ENCODE measurements at regions not wholly inside any gene's neighbourhood (a gene's known extent, or its start where the extent isn't known, plus 50 kb on each side); places are given as distances from the start of the nearest gene placed in this dataset.

- Histone ChIP-seq H3K4me3 (ENCODE audit: low read length) (no peak overlapping the region), H3K36me3 (ENCODE audit: low read depth, low read length) (no peaks in the 10 kb centered on the region), H4K20me1 (ENCODE audit: low read length) (no peaks in the 10 kb centered on the region), H3F3A (ENCODE audit: low read length, unreplicated experiment) (no peaks in the 10 kb centered on the region), H2AFZ (ENCODE audit: low read length) (no peak overlapping the region), H3K27me3 (ENCODE audit: low read length) (no peaks in the 10 kb centered on the region), H3K79me2 (ENCODE audit: low read length) (no peaks in the 10 kb centered on the region), H3K4me1 (ENCODE audit: insufficient read depth, low read length) (peaks cover 14% of the 10 kb centered on the region), H3K27ac (ENCODE audit: low read length) (no peak overlapping the region), H3K9me2 (replicated peaks; ENCODE audit: low read length) (no peaks in the 10 kb centered on the region), H3K4me2 (ENCODE audit: low read length) (no peak overlapping the region), H3K9ac (ENCODE audit: low read length) (no peak overlapping the region), H3K9me3 (ENCODE audit: low read length) (no peaks in the 10 kb centered on the region)
- no TSS peak for BruUV-seq (replicated peaks)
- DNase-seq (no peak), ATAC-seq (no peak)
- no peak for TF ChIP-seq EZH2phosphoT487 (IDR thresholded peaks at IDR 0.05; ENCODE audit: borderline replicate concordance, low read length)
- TF ChIP-seq, protein P1, sequence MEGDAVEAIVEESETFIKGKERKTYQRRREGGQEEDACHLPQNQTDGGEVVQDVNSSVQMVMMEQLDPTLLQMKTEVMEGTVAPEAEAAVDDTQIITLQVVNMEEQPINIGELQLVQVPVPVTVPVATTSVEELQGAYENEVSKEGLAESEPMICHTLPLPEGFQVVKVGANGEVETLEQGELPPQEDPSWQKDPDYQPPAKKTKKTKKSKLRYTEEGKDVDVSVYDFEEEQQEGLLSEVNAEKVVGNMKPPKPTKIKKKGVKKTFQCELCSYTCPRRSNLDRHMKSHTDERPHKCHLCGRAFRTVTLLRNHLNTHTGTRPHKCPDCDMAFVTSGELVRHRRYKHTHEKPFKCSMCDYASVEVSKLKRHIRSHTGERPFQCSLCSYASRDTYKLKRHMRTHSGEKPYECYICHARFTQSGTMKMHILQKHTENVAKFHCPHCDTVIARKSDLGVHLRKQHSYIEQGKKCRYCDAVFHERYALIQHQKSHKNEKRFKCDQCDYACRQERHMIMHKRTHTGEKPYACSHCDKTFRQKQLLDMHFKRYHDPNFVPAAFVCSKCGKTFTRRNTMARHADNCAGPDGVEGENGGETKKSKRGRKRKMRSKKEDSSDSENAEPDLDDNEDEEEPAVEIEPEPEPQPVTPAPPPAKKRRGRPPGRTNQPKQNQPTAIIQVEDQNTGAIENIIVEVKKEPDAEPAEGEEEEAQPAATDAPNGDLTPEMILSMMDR (conservative IDR thresholded peaks at IDR 0.05; ENCODE audit: low read depth, low read length) = no peak
- no peak for TF ChIP-seq EZH2 (IDR thresholded peaks at IDR 0.05; ENCODE audit: low read length, unreplicated experiment)
- ChIA-PET POLR2A (ENCODE audit: unreplicated experiment) (no interaction called here), CTCF (no interaction called here)
- intact Hi-C loops (cut with micrococcal nuclease) = no loop called here
These were observed 88.0 kb upstream of the RASGRF1 start for GRCh38 chr15:79178594-79178993.

DNA sequence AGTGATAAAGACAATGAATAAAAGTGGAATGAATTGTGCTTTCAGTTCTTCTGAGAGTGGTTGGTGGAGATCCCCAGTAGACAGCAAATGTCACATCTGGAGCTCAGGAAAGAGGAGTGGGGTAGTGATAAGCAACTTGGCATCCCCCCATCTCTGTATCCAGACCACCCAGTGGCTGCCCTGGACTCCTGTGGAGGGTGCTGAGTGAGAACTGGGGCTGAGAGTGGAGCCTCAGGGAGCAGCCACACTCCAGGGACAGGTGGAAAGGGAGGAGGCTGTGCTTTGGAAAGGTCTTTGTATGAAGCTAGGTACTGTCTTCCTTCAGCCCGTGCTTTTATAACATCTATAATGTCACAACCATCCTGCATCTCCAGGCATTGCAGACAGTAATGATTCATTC is 85.6 kb upstream of the RASGRF1 start:
- CTCF ChIA-PET = no interaction called here
- Histone ChIP-seq H4K20me1 (ENCODE audit: low read length) (no peaks in the 10 kb centered on the region), H3K9ac (ENCODE audit: low read length) (no peak overlapping the region), H3K27me3 (ENCODE audit: low read length) (no peaks in the 10 kb centered on the region), H3K4me2 (ENCODE audit: low read length) (no peak overlapping the region), H3K4me3 (ENCODE audit: low read length) (no peak overlapping the region), H3K79me2 (ENCODE audit: low read length) (no peaks in the 10 kb centered on the region), H3K4me1 (ENCODE audit: insufficient read depth, low read length) (peaks cover 14% of the 10 kb centered on the region), H3K36me3 (ENCODE audit: low read depth, low read length) (no peaks in the 10 kb centered on the region), H3F3A (ENCODE audit: low read length, unreplicated experiment) (no peaks in the 10 kb centered on the region), H3K9me2 (replicated peaks; ENCODE audit: low read length) (no peaks in the 10 kb centered on the region), H3K27ac (ENCODE audit: low read length) (no peak overlapping the region), H3K9me3 (ENCODE audit: low read length) (no peaks in the 10 kb centered on the region), H2AFZ (ENCODE audit: low read length) (no peak overlapping the region)
- no peak for TF ChIP-seq EZH2 (IDR thresholded peaks at IDR 0.05; ENCODE audit: low read length, unreplicated experiment)
- TF ChIP-seq EZH2phosphoT487 (IDR thresholded peaks at IDR 0.05; ENCODE audit: borderline replicate concordance, low read length) = no peak
- TF ChIP-seq, protein P1 (conservative IDR thresholded peaks at IDR 0.05; ENCODE audit: low read depth, low read length) = no peak
- ATAC-seq = no peak
- no TSS peak for BruUV-seq (replicated peaks)
- intact Hi-C loops (cut with micrococcal nuclease) = no loop called here
- POLR2A ChIA-PET (ENCODE audit: unreplicated experiment) = no interaction called here
- no peak for DNase-seq

DNA sequence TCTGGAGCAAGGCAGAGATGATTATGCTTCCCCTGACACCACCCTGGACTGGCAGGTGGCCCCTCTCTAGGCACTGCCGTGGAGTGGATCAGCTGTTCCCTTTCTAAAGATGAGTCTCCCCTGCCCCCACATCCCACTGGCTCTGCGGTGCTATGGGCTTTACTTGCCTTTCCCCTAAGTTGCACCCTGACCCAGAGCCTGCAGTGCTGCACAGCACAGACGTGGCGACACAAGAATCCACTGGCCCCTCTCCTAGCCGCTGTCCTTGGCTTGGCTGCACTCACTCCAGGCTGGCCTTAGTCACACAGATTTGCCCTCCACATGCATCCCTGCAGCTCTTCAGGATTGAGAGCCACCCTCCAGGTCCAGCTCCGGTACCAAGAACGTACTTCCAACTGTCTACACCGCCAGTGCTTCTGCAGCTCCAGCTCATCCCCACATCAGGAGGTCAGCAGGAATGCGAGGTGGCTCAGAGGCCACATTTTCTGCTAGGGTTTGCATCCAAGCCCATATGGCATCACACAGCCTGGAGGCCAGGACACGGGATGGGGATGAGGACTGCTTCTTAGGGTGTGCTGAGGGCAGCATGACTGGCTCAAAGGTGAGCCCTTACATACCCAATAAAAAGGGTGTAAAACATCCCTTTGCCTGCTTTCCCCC is 82.4 kb upstream of the RASGRF1 start:
- TF ChIP-seq, protein P1 (conservative IDR thresholded peaks at IDR 0.05; ENCODE audit: low read depth, low read length) = no peak
- no peak for TF ChIP-seq EZH2phosphoT487 (IDR thresholded peaks at IDR 0.05; ENCODE audit: borderline replicate concordance, low read length)
- no peak for TF ChIP-seq EZH2 (IDR thresholded peaks at IDR 0.05; ENCODE audit: low read length, unreplicated experiment)
- DNase-seq (no peak), ATAC-seq (no peak)
- H3K27me3 ChIP-seq (ENCODE audit: low read length) = no peaks in the 10 kb centered on the region
- ChIA-PET POLR2A (ENCODE audit: unreplicated experiment) (no interaction called here), CTCF (no interaction called here)
- no peak overlapping the region for H3K4me3 ChIP-seq (ENCODE audit: low read length)
- no peak overlapping the region for H3K27ac ChIP-seq (ENCODE audit: low read length)
- H3K4me1 ChIP-seq (ENCODE audit: insufficient read depth, low read length) = peaks cover 20% of the 10 kb centered on the region
- no peaks in the 10 kb centered on the region for H3K79me2 ChIP-seq (ENCODE audit: low read length)
- intact Hi-C loops (cut with micrococcal nuclease) = no loop called here
- no peak overlapping the region for H3K9ac ChIP-seq (ENCODE audit: low read length)
- no peaks in the 10 kb centered on the region for H4K20me1 ChIP-seq (ENCODE audit: low read length)
- H3K9me2 ChIP-seq (replicated peaks; ENCODE audit: low read length) = no peaks in the 10 kb centered on the region
- no peak overlapping the region for H2AFZ ChIP-seq (ENCODE audit: low read length)
- no peak overlapping the region for H3K4me2 ChIP-seq (ENCODE audit: low read length)
- BruUV-seq (replicated peaks) = no TSS peak
- no peaks in the 10 kb centered on the region for H3F3A ChIP-seq (ENCODE audit: low read length, unreplicated experiment)
- no peaks in the 10 kb centered on the region for H3K36me3 ChIP-seq (ENCODE audit: low read depth, low read length)
- H3K9me3 ChIP-seq (ENCODE audit: low read length) = no peaks in the 10 kb centered on the region
